Endothelial cell of umbilical vein (primary cell): ENCODE measurements at regions not wholly inside any gene's neighbourhood (a gene's known extent, or its start where the extent isn't known, plus 50 kb on each side); places are given as distances from the start of the nearest gene placed in this dataset.

ENCODE experiments used
- BruUV-seq: library from RNA; stranded (reverse); fragments of 400-500 nt; replicated peaks from 2 replicates; lab custom pipeline; 2021; lab: Mats Ljungman, UMichigan
- CTCF ChIA-PET: fragments of 300-600, 350-600 bp; sonication (Branson Sonifier 250); formaldehyde crosslinking; loops from one replicate; lab custom pipeline; 2021; ENCODE audit warnings: antibody characterized with exemption, inconsistent platforms; lab: Charles Lee
- POLR2A ChIA-PET: fragments of 300-600, 350-600 bp; sonication (Branson Sonifier 250); formaldehyde crosslinking; loops from one replicate; lab custom pipeline; 2021; ENCODE audit warnings: antibody characterized with exemption, inconsistent platforms; lab: Charles Lee
- DNase-seq: peaks from one replicate; pipeline ENCODE4 v3.0.0-alpha.2; 2011; ENCODE audit warnings: low read depth, low spot score
- FAIRE-seq: peaks from 2 replicates; lab custom pipeline; 2011; peaks lifted over from hg19 to GRCh38; lab: Jason Lieb, UNC
- H2AFZ ChIP-seq: 2 replicates; pipeline ENCODE4 v1.6.0; 2012; ENCODE audit warnings: low read depth, low read length, control low read depth, inconsistent platforms
- H3K27ac ChIP-seq: 2 replicates; pipeline ENCODE4 v1.5.1; 2011; ENCODE audit warnings: low read depth, mild to moderate bottlenecking, control low read depth, low read length, moderate library complexity; ENCODE audit not compliant: insufficient read depth
- H3K27me3 ChIP-seq, 2 experiments: 2 replicates each; pipeline versions ENCODE4 v1.6.0 to v1.6.1; 2011; ENCODE audit warnings: low read length in 2 of 2, mixed read lengths in 1 of 2; ENCODE audit not compliant: control insufficient read depth in 2 of 2, insufficient read depth in 2 of 2
- H3K36me3 ChIP-seq, 2 experiments: 2 replicates in 1 of 2; 3 replicates in 1 of 2; pipeline ENCODE4 v1.5.1; 2011; ENCODE audit warnings: low read length in 2 of 2, mild to moderate bottlenecking in 1 of 2, moderate library complexity in 1 of 2; ENCODE audit not compliant: control insufficient read depth in 2 of 2, insufficient read depth in 2 of 2; ENCODE audit errors: extremely low read depth in 1 of 2
- H3K4me1 ChIP-seq: 3 replicates; pipeline ENCODE4 v1.5.1; 2011; ENCODE audit warnings: mild to moderate bottlenecking, low read length; ENCODE audit not compliant: control insufficient read depth, insufficient read depth; ENCODE audit errors: extremely low read depth
- H3K4me2 ChIP-seq: 2 replicates; pipeline ENCODE4 v1.6.1; 2011; ENCODE audit warnings: low read length, control low read depth, mixed read lengths; ENCODE audit not compliant: insufficient read depth
- H3K4me3 ChIP-seq, 3 experiments: fragments of 200-600 bp in 1 of 3; sonication (generic), shearing (Covaris generic) in 1 of 3; replicated peaks in 1 of 3; 2 replicates each; pipeline ENCODE4 v1.5.1; 2011 to 2016; ENCODE audit warnings: control low read depth in 3 of 3, low read length in 3 of 3, mild to moderate bottlenecking in 2 of 3, inconsistent platforms in 1 of 3, low read depth in 1 of 3, moderate library complexity in 1 of 3; ENCODE audit not compliant: insufficient read depth in 1 of 3
- H3K79me2 ChIP-seq: 2 replicates; pipeline ENCODE4 v1.6.0; 2012; ENCODE audit warnings: low read length, inconsistent platforms; ENCODE audit not compliant: control insufficient read depth, insufficient read depth
- H3K9ac ChIP-seq: replicated peaks from 2 replicates; pipeline ENCODE3; 2011; ENCODE audit warnings: low read length, control low read depth; ENCODE audit not compliant: insufficient read depth; ENCODE audit errors: extremely low read depth
- H3K9me1 ChIP-seq: replicated peaks from 3 replicates; pipeline ENCODE4 v1.6.0; 2011; ENCODE audit warnings: mild to moderate bottlenecking, low read length; ENCODE audit not compliant: control insufficient read depth, insufficient read depth; ENCODE audit errors: extremely low read depth
- H3K9me3 ChIP-seq: replicated peaks from 2 replicates; pipeline ENCODE4 v1.5.1; 2012; ENCODE audit warnings: low read length, inconsistent platforms; ENCODE audit not compliant: control insufficient read depth, insufficient read depth
- H4K20me1 ChIP-seq: replicated peaks from 2 replicates; pipeline ENCODE3; 2011; ENCODE audit warnings: mild to moderate bottlenecking, low read length; ENCODE audit not compliant: control insufficient read depth, insufficient read depth; ENCODE audit errors: extremely low read depth
- GATA2 ChIP-seq: IDR thresholded peaks from 2 replicates; pipeline ENCODE4 v1.7.0; 2011; ENCODE audit warnings: low read depth, mild to moderate bottlenecking, moderate library complexity, mixed read lengths, low read length; ENCODE audit not compliant: insufficient read length, insufficient read depth
- JUN ChIP-seq: IDR thresholded peaks from 2 replicates; pipeline ENCODE4 v1.6.1; 2011; ENCODE audit warnings: borderline replicate concordance, low read depth; ENCODE audit not compliant: insufficient read length, insufficient read depth
- MAX ChIP-seq: IDR thresholded peaks from 2 replicates; pipeline ENCODE4 v1.6.1; 2011; ENCODE audit not compliant: insufficient read depth, insufficient read length
- MYC ChIP-seq: IDR thresholded peaks from one replicate; pipeline ENCODE4 v1.6.1; 2011; ENCODE audit warnings: mild to moderate bottlenecking, low read depth, low read length
- POLR2AphosphoS5 ChIP-seq: IDR thresholded peaks from 2 replicates; pipeline ENCODE4 v1.6.1; 2012; ENCODE audit warnings: low read depth, mild to moderate bottlenecking, control low read depth, low read length, moderate library complexity; ENCODE audit not compliant: insufficient read depth
- dilution Hi-C: fragments of 300-500 bp; cut with MboI; formaldehyde crosslinking; loops from one replicate; pipeline ENCODE4 v1.15.0; 2019; ENCODE audit warnings: low sequenced_read_pairs; ENCODE audit not compliant: extremely low pct_ligation_motif_present
- intact Hi-C: fragments of 100-400 bp; cut with micrococcal nuclease; formaldehyde crosslinking; loops from one replicate; pipeline ENCODE4 v1.10.0; 2022

GRCh38 chr2:176392744-176393414, 123.6 kb downstream of the MTX2 start:
- no peaks in the 10 kb centered on the region for H3K4me1 ChIP-seq
- H3K4me2 ChIP-seq = no peak overlapping the region
- FAIRE-seq = no peak
- no peak overlapping the region for H3K9ac ChIP-seq
- no peaks in the 10 kb centered on the region for H3K36me3 ChIP-seq
- H3K4me3 ChIP-seq = no peak overlapping the region
- no peak overlapping the region for H2AFZ ChIP-seq
- POLR2A ChIA-PET = no interaction called here
- H3K79me2 ChIP-seq = no peaks in the 10 kb centered on the region
- no peak overlapping the region for H3K27ac ChIP-seq
- TF ChIP-seq MAX (no peak), POLR2AphosphoS5 (no peak), GATA2 (no peak)
- no peaks in the 10 kb centered on the region for H4K20me1 ChIP-seq
- CTCF ChIA-PET = no interaction called here
- no peaks in the 10 kb centered on the region for H3K27me3 ChIP-seq
- no TSS peak for BruUV-seq
- H3K9me1 ChIP-seq = no peaks in the 10 kb centered on the region
- dilution Hi-C loops = no loop called here
- no peak for DNase-seq
- intact Hi-C loops = no loop called here
- no peaks in the 10 kb centered on the region for H3K9me3 ChIP-seq

GRCh38 chr2:176395273-176395854, 126.1 kb downstream of the MTX2 start:
- H2AFZ ChIP-seq = peak overlapping the region; percentile 70
- CTCF ChIA-PET = interaction anchor here (0.7 to 1.2 kb wide), 2 partner anchors 12 to 159 kb away, joined by 3 read pairs; no protein-coding TSS in a partner anchor
- no peak overlapping the region for H3K27ac ChIP-seq
- FAIRE-seq = no peak
- peak; percentile 31 for DNase-seq
- BruUV-seq = no TSS peak
- no peaks in the 10 kb centered on the region for H3K9me3 ChIP-seq
- dilution Hi-C loops = no loop called here
- H3K4me1 ChIP-seq = no peaks in the 10 kb centered on the region
- TF ChIP-seq JUN = peak; percentile 18
- no peak for TF ChIP-seq MYC
- intact Hi-C loops = no loop called here
- H3K36me3 ChIP-seq = no peaks in the 10 kb centered on the region
- H3K4me3 ChIP-seq = no peak overlapping the region
- H3K79me2 ChIP-seq = no peaks in the 10 kb centered on the region
- peak overlapping the region; percentile 52 for H3K4me2 ChIP-seq
- no peaks in the 10 kb centered on the region for H4K20me1 ChIP-seq
- POLR2A ChIA-PET = interaction anchor here (0.7 kb wide), 1 partner anchor 100 kb away, joined by 5 read pairs; no protein-coding TSS in a partner anchor
- no peak overlapping the region for H3K9ac ChIP-seq
- no peaks in the 10 kb centered on the region for H3K9me1 ChIP-seq
- no peaks in the 10 kb centered on the region for H3K27me3 ChIP-seq
